ENCODE measurements at regions not wholly inside any gene's neighbourhood (a gene's known extent, or its start where the extent isn't known, plus 50 kb on each side); places are given as distances from the start of the nearest gene placed in this dataset.
"Not testable (repeated sequence)": the region's sequence is repeated elsewhere in the genome, so short reads cannot be mapped to it uniquely, and the experiment has no call there.

GRCh38 chr11:89545691-89546090 is 54.5 kb upstream of the NOX4 start:
- Mint-ChIP-seq H3K36me3 (ENCODE audit: low read depth) (peaks cover 3% of the 10 kb centered on the region), H3K9me3 (ENCODE audit: low read depth) (no peaks in the 10 kb centered on the region), H3K4me1 (ENCODE audit: low read depth) (no peaks in the 10 kb centered on the region), H3K27ac (ENCODE audit: unreplicated experiment) (no peak overlapping the region), H3K4me3 (ENCODE audit: unreplicated experiment) (no peak overlapping the region), H3K27me3 (ENCODE audit: low read depth) (peaks cover 31% of the 10 kb centered on the region)
- no peak for DNase-seq (ENCODE audit: low spot score)
- TF ChIP-seq CTCF (IDR thresholded peaks at IDR 0.05), result no peak

- H3K9me3 Mint-ChIP-seq (ENCODE audit: low read depth); H3K36me3 Mint-ChIP-seq (ENCODE audit: low read depth); H3K27me3 Mint-ChIP-seq (ENCODE audit: low read depth); H3K4me3 Mint-ChIP-seq (ENCODE audit: unreplicated experiment); DNase-seq (ENCODE audit: low spot score); H3K27ac Mint-ChIP-seq (ENCODE audit: unreplicated experiment); H3K4me1 Mint-ChIP-seq (ENCODE audit: low read depth): not testable (repeated sequence)
Measured at GRCh38 chr11:89555781-89556180, 64.6 kb upstream of the NOX4 start.

GRCh38 chr11:89556731-89557707 is 65.8 kb upstream of the NOX4 start:
- H3K27ac Mint-ChIP-seq (ENCODE audit: unreplicated experiment); H3K27me3 Mint-ChIP-seq (ENCODE audit: low read depth); DNase-seq (ENCODE audit: low spot score); H3K4me3 Mint-ChIP-seq (ENCODE audit: unreplicated experiment); H3K9me3 Mint-ChIP-seq (ENCODE audit: low read depth); H3K36me3 Mint-ChIP-seq (ENCODE audit: low read depth); H3K4me1 Mint-ChIP-seq (ENCODE audit: low read depth): not testable (repeated sequence)

GRCh38 chr11:89560598-89560997 is 69.4 kb upstream of the NOX4 start:
- not testable (repeated sequence) for H3K4me3 Mint-ChIP-seq (ENCODE audit: unreplicated experiment); H3K4me1 Mint-ChIP-seq (ENCODE audit: low read depth); H3K36me3 Mint-ChIP-seq (ENCODE audit: low read depth); H3K9me3 Mint-ChIP-seq (ENCODE audit: low read depth); DNase-seq (ENCODE audit: low spot score); H3K27ac Mint-ChIP-seq (ENCODE audit: unreplicated experiment); H3K27me3 Mint-ChIP-seq (ENCODE audit: low read depth)

GRCh38 chr11:89562731-89563130 is 71.6 kb upstream of the NOX4 start:
- not testable (repeated sequence) for H3K9me3 Mint-ChIP-seq (ENCODE audit: low read depth); DNase-seq (ENCODE audit: low spot score); H3K4me3 Mint-ChIP-seq (ENCODE audit: unreplicated experiment); H3K4me1 Mint-ChIP-seq (ENCODE audit: low read depth); H3K27me3 Mint-ChIP-seq (ENCODE audit: low read depth); H3K36me3 Mint-ChIP-seq (ENCODE audit: low read depth); H3K27ac Mint-ChIP-seq (ENCODE audit: unreplicated experiment)

- no peak for TF ChIP-seq CTCF (IDR thresholded peaks at IDR 0.05)
- H3K27me3 Mint-ChIP-seq (ENCODE audit: low read depth), result peaks cover 9% of the 10 kb centered on the region
- H3K36me3 Mint-ChIP-seq (ENCODE audit: low read depth), result no peaks in the 10 kb centered on the region
- H3K4me3 Mint-ChIP-seq (ENCODE audit: unreplicated experiment), result no peak overlapping the region
- H3K27ac Mint-ChIP-seq (ENCODE audit: unreplicated experiment), result no peak overlapping the region
- H3K4me1 Mint-ChIP-seq (ENCODE audit: low read depth), result no peaks in the 10 kb centered on the region
- peak; percentile 64 for DNase-seq (ENCODE audit: low spot score)
- H3K9me3 Mint-ChIP-seq (ENCODE audit: low read depth), result no peaks in the 10 kb centered on the region
Measured at GRCh38 chr11:89566972-89567371, 75.8 kb upstream of the NOX4 start.

- H3K9me3 Mint-ChIP-seq (ENCODE audit: low read depth); H3K36me3 Mint-ChIP-seq (ENCODE audit: low read depth); H3K27me3 Mint-ChIP-seq (ENCODE audit: low read depth); H3K4me1 Mint-ChIP-seq (ENCODE audit: low read depth); H3K4me3 Mint-ChIP-seq (ENCODE audit: unreplicated experiment); H3K27ac Mint-ChIP-seq (ENCODE audit: unreplicated experiment); DNase-seq (ENCODE audit: low spot score): not testable (repeated sequence)
Measured at GRCh38 chr11:89569387-89569786, 78.2 kb upstream of the NOX4 start.

- not testable (repeated sequence) for H3K4me3 Mint-ChIP-seq (ENCODE audit: unreplicated experiment); DNase-seq (ENCODE audit: low spot score); H3K4me1 Mint-ChIP-seq (ENCODE audit: low read depth); H3K27ac Mint-ChIP-seq (ENCODE audit: unreplicated experiment); H3K36me3 Mint-ChIP-seq (ENCODE audit: low read depth); H3K9me3 Mint-ChIP-seq (ENCODE audit: low read depth)
- peaks cover 12% of the 10 kb centered on the region for H3K27me3 Mint-ChIP-seq (ENCODE audit: low read depth)
Measured at GRCh38 chr11:89571706-89572105, 80.5 kb upstream of the NOX4 start.

- H3K4me1 Mint-ChIP-seq (ENCODE audit: low read depth); H3K27ac Mint-ChIP-seq (ENCODE audit: unreplicated experiment); H3K4me3 Mint-ChIP-seq (ENCODE audit: unreplicated experiment); H3K36me3 Mint-ChIP-seq (ENCODE audit: low read depth); DNase-seq (ENCODE audit: low spot score); H3K9me3 Mint-ChIP-seq (ENCODE audit: low read depth): not testable (repeated sequence)
- peaks cover 21% of the 10 kb centered on the region for H3K27me3 Mint-ChIP-seq (ENCODE audit: low read depth)
Measured at GRCh38 chr11:89575846-89576245, 84.7 kb upstream of the NOX4 start.

- H3K36me3 Mint-ChIP-seq (ENCODE audit: low read depth); H3K4me3 Mint-ChIP-seq (ENCODE audit: unreplicated experiment); H3K4me1 Mint-ChIP-seq (ENCODE audit: low read depth); DNase-seq (ENCODE audit: low spot score); H3K27ac Mint-ChIP-seq (ENCODE audit: unreplicated experiment); H3K9me3 Mint-ChIP-seq (ENCODE audit: low read depth): not testable (repeated sequence)
- peaks cover 23% of the 10 kb centered on the region for H3K27me3 Mint-ChIP-seq (ENCODE audit: low read depth)
Measured at GRCh38 chr11:89577428-89577827, 86.3 kb upstream of the NOX4 start.
